ENCODE measurements at regions not wholly inside any gene's neighbourhood (a gene's known extent, or its start where the extent isn't known, plus 50 kb on each side); places are given as distances from the start of the nearest gene placed in this dataset.

DNA sequence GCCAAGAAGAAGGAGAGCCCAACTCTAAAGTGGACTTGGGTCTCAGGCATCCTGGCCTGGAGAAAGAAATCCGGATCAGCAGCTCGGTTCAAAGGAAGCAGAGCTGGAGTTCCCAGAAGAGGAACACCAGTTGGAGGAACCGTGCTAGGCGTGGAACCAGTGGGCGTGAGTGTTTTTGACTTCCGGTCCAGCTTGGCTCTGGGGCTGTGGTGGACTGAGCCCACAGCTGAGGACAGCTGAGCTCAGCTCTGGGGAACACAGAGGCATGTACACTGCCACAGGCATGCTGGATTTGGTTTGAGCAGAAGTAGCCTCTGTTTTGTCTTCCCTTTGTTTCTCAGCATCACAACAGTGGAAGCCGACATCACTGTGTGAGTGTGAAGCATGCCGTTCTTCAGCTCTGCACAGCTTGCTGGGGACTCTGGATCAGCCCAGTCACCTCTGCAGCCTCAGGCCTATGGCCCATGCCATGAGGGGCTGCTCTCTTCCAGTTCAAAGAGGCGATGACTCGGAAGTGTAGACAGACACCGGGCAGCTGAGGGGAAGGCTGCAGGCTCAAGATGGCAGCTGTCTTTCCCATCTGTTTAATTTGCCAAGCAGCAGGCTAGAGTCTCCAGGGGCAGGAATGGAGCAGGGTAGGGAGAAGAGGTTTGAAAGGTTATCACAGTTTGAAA lies 185.8 kb upstream of the UBE3A start:
- ChIA-PET CTCF (no interaction called here), POLR2A (no interaction called here)
- DNase-seq (ENCODE audit: extremely low spot score) = no peak
- no peak for TF ChIP-seq FOXK2 (IDR thresholded peaks at IDR 0.05)
- no peak for TF ChIP-seq BHLHE40 (IDR thresholded peaks at IDR 0.05; ENCODE audit: borderline replicate concordance)
- no peak for TF ChIP-seq TARDBP (IDR thresholded peaks at IDR 0.05)
- no peak for TF ChIP-seq ZNF384 (IDR thresholded peaks at IDR 0.05)
- no peak for TF ChIP-seq HDGF (IDR thresholded peaks at IDR 0.05; ENCODE audit: borderline replicate concordance)
- TF ChIP-seq ARNT (IDR thresholded peaks at IDR 0.05) = no peak
- TF ChIP-seq, protein P1, sequence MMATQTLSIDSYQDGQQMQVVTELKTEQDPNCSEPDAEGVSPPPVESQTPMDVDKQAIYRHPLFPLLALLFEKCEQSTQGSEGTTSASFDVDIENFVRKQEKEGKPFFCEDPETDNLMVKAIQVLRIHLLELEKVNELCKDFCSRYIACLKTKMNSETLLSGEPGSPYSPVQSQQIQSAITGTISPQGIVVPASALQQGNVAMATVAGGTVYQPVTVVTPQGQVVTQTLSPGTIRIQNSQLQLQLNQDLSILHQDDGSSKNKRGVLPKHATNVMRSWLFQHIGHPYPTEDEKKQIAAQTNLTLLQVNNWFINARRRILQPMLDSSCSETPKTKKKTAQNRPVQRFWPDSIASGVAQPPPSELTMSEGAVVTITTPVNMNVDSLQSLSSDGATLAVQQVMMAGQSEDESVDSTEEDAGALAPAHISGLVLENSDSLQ (IDR thresholded peaks at IDR 0.05) = no peak
- no peak for TF ChIP-seq FOXA1 (IDR thresholded peaks at IDR 0.05)
- TF ChIP-seq ELF4 (IDR thresholded peaks at IDR 0.05) = no peak
- no peak for TF ChIP-seq LEF1 (IDR thresholded peaks at IDR 0.05; ENCODE audit: borderline replicate concordance)
- TF ChIP-seq SP1 (IDR thresholded peaks at IDR 0.05) = no peak
- TF ChIP-seq L3MBTL2 (conservative IDR thresholded peaks at IDR 0.05) = no peak
- no peak for TF ChIP-seq FOXM1 (IDR thresholded peaks at IDR 0.05; ENCODE audit: borderline replicate concordance)
- no peak for TF ChIP-seq NFRKB (IDR thresholded peaks at IDR 0.05)

DNA sequence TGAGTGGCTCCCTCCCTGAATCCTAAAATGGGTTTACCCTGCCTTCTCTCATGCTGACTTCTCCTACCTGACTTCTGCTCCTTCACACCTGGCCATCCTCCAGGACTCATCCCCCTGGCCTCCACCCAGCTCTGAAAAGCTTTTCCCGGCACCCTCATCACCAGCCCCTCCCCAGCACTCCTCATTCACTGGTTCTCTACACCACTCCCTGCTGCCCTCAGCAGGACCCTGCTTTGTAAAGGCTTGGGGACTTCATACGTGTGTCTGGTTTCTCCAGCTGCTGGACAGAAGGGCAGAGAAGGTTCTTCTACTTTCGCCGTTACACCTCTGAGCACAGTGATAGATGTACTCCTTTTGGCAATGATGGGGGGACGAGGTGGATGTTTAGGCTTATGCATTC lies 184.9 kb upstream of the UBE3A start:
- CTCF ChIA-PET = no interaction called here
- no peak for DNase-seq (ENCODE audit: extremely low spot score)
- TF ChIP-seq TARDBP (IDR thresholded peaks at IDR 0.05) (no peak), SUZ12 (IDR thresholded peaks at IDR 0.05) (no peak), CTBP1 (IDR thresholded peaks at IDR 0.05; ENCODE audit: borderline replicate concordance) (no peak), SP1 (IDR thresholded peaks at IDR 0.05) (no peak), ARNT (IDR thresholded peaks at IDR 0.05) (no peak), L3MBTL2 (conservative IDR thresholded peaks at IDR 0.05) (no peak), FOXK2 (IDR thresholded peaks at IDR 0.05) (no peak), ELF4 (IDR thresholded peaks at IDR 0.05) (no peak), FOXA1 (IDR thresholded peaks at IDR 0.05) (no peak), ZNF384 (IDR thresholded peaks at IDR 0.05) (no peak), LEF1 (IDR thresholded peaks at IDR 0.05; ENCODE audit: borderline replicate concordance) (no peak), BHLHE40 (IDR thresholded peaks at IDR 0.05; ENCODE audit: borderline replicate concordance) (no peak), NFRKB (IDR thresholded peaks at IDR 0.05) (no peak), FOXM1 (IDR thresholded peaks at IDR 0.05; ENCODE audit: borderline replicate concordance) (no peak), HDGF (IDR thresholded peaks at IDR 0.05; ENCODE audit: borderline replicate concordance) (no peak)
- TF ChIP-seq, protein P1 (IDR thresholded peaks at IDR 0.05) = no peak
- POLR2A ChIA-PET = no interaction called here

DNA sequence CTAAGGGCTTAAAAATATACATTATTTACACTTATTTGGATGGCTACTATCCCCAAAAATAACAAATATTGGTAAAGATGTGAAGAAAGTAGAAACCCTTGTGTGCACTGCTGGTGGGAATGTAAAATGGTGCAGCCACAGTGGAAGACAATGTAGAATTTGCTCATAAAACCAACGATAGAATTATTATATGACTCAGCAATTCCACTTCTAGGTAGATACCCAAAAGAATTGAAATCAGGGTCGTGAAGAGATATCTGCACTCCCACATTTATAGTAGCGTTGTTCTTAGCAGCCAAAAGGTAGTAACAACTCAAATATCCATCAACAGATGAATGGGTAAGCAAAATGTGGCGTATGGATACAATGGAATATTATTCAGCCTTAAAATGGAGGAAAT lies 181.6 kb upstream of the UBE3A start:
- ChIA-PET CTCF (no interaction called here), POLR2A (no interaction called here)
- no peak for DNase-seq (ENCODE audit: extremely low spot score)
- TF ChIP-seq SP1 (IDR thresholded peaks at IDR 0.05) (no peak), FOXM1 (IDR thresholded peaks at IDR 0.05; ENCODE audit: borderline replicate concordance) (no peak), TARDBP (IDR thresholded peaks at IDR 0.05) (no peak), ELF4 (IDR thresholded peaks at IDR 0.05) (no peak), HDGF (IDR thresholded peaks at IDR 0.05; ENCODE audit: borderline replicate concordance) (no peak), FOXK2 (IDR thresholded peaks at IDR 0.05) (no peak), ARNT (IDR thresholded peaks at IDR 0.05) (no peak), NFRKB (IDR thresholded peaks at IDR 0.05) (no peak), FOXA1 (IDR thresholded peaks at IDR 0.05) (no peak), ZNF384 (IDR thresholded peaks at IDR 0.05) (no peak), LEF1 (IDR thresholded peaks at IDR 0.05; ENCODE audit: borderline replicate concordance) (no peak)
- TF ChIP-seq, protein P1 (IDR thresholded peaks at IDR 0.05) = no peak

DNA sequence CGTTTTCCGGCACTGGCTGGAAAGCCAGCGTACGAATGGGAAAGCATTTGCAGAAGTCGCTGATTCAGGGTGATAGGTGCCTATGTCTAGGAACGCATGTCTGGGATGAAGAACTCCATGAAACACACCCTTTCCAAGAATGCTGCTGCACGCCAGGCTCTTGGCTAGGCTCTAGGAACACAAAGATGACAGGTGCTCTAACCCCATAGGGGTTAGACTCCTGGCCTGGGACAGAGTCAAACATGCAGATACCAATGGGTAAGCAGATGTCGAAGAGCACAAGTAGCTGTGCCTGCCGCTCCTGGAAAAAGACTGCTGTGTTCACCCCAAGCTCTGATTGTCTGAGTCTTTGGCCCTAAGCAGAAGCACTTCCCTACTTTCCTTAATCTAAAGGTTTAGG lies 180.9 kb upstream of the UBE3A start:
- TF ChIP-seq BHLHE40 (IDR thresholded peaks at IDR 0.05; ENCODE audit: borderline replicate concordance) (no peak), FOXK2 (IDR thresholded peaks at IDR 0.05) (no peak), FOXA1 (IDR thresholded peaks at IDR 0.05) (no peak), SUZ12 (IDR thresholded peaks at IDR 0.05) (no peak), FOXM1 (IDR thresholded peaks at IDR 0.05; ENCODE audit: borderline replicate concordance) (no peak), NFRKB (IDR thresholded peaks at IDR 0.05) (no peak), L3MBTL2 (conservative IDR thresholded peaks at IDR 0.05) (no peak), ELF4 (IDR thresholded peaks at IDR 0.05) (no peak), SP1 (IDR thresholded peaks at IDR 0.05) (no peak)
- ChIA-PET POLR2A (no interaction called here), CTCF (no interaction called here)
- no peak for DNase-seq (ENCODE audit: extremely low spot score)

DNA sequence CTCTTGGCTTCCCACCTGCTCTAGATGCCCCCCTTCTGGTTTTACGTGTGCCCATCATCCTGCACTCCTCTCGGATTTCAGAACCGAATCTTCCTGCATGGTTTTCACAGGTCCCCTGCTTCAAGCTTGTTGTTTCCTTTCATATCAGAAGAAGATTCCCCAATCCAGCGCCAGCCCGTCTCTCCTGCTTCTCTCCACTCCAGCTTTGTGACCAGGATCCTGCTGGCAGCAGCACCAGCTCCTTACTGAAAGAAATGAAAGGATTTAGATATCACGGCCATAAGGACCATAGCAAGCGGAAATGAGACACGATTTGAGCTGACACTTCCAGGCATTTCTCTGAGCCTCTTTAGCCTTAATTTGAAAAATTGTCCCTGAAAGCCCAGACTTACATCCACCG lies 180.3 kb upstream of the UBE3A start:
- DNase-seq (ENCODE audit: extremely low spot score) = no peak
- POLR2A ChIA-PET = no interaction called here
- TF ChIP-seq HDGF (IDR thresholded peaks at IDR 0.05; ENCODE audit: borderline replicate concordance) = no peak
- CTCF ChIA-PET = no interaction called here

DNA sequence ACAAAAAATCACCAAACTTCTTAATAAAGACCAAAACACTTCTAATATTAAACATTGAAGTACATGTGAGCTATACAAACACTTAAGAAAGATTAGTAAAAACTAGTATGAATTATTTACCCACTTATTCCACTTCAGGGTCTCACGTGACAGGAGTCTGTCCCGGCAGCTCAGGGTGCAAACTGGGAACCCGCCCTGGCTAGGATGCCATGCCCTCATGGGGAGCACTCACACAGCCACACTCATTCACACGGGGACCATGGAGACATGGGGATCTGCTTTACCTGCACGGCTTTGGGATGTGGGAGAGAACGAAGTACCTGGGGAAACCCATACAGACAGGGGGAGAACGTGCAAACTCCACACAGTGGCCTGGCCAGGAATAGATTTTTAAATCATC lies 179.3 kb upstream of the UBE3A start:
- DNase-seq (ENCODE audit: extremely low spot score) = no peak
- CTCF ChIA-PET = no interaction called here
- TF ChIP-seq SUZ12 (IDR thresholded peaks at IDR 0.05) = no peak
- no peak for TF ChIP-seq CTBP1 (IDR thresholded peaks at IDR 0.05; ENCODE audit: borderline replicate concordance)
- no peak for TF ChIP-seq FOXK2 (IDR thresholded peaks at IDR 0.05)
- TF ChIP-seq L3MBTL2 (conservative IDR thresholded peaks at IDR 0.05) = no peak
- TF ChIP-seq BHLHE40 (IDR thresholded peaks at IDR 0.05; ENCODE audit: borderline replicate concordance) = no peak
- no peak for TF ChIP-seq ZNF384 (IDR thresholded peaks at IDR 0.05)
- TF ChIP-seq, protein P1 (IDR thresholded peaks at IDR 0.05) = no peak
- TF ChIP-seq HDGF (IDR thresholded peaks at IDR 0.05; ENCODE audit: borderline replicate concordance) = no peak
- no peak for TF ChIP-seq FOXM1 (IDR thresholded peaks at IDR 0.05; ENCODE audit: borderline replicate concordance)
- no peak for TF ChIP-seq NFRKB (IDR thresholded peaks at IDR 0.05)
- TF ChIP-seq SP1 (IDR thresholded peaks at IDR 0.05) = no peak
- no peak for TF ChIP-seq ARNT (IDR thresholded peaks at IDR 0.05)
- no peak for TF ChIP-seq TARDBP (IDR thresholded peaks at IDR 0.05)
- no peak for TF ChIP-seq LEF1 (IDR thresholded peaks at IDR 0.05; ENCODE audit: borderline replicate concordance)
- TF ChIP-seq ELF4 (IDR thresholded peaks at IDR 0.05) = no peak
- TF ChIP-seq FOXA1 (IDR thresholded peaks at IDR 0.05) = no peak
- POLR2A ChIA-PET = no interaction called here
